PC-9 (cell line): ENCODE measurements at regions not wholly inside any gene's neighbourhood (a gene's known extent, or its start where the extent isn't known, plus 50 kb on each side); places are given as distances from the start of the nearest gene placed in this dataset.

Experiments
- EZH2 ChIP-seq: fragments of 200-600 bp; sonication (generic); IDR thresholded peaks from 2 replicates; pipeline ENCODE4 v1.8.0; 2017; ENCODE audit warnings: antibody characterized with exemption, low read depth
- TF ChIP-seq, protein P1 (sequence below): fragments of 200-600 bp; sonication (generic); conservative IDR thresholded peaks from 2 replicates; pipeline ENCODE4 v1.6.1; 2017; ENCODE audit warnings: mixed run types, antibody characterized with exemption, mild to moderate bottlenecking, moderate library complexity

DNA sequence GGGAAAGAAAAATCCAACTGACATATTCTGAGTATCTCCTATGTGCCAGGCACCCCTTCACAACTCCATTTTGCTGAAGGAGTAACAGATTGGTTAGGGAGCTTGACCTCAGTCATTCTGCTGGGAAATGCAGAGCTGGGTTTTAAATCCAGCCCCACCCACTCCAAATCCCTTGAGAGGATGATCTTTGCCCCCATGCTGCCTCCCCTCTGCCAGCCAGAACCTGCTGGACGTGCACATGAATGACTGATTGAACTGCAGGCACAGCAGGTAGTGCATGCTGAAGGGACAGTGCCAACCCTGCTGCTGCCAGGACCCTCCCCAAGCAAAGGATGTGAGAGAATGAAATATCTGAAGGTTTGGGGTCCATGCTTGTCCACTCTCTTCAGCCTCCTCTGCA lies 340.9 kb downstream of the BUD13 start:
- TF ChIP-seq, protein P1, sequence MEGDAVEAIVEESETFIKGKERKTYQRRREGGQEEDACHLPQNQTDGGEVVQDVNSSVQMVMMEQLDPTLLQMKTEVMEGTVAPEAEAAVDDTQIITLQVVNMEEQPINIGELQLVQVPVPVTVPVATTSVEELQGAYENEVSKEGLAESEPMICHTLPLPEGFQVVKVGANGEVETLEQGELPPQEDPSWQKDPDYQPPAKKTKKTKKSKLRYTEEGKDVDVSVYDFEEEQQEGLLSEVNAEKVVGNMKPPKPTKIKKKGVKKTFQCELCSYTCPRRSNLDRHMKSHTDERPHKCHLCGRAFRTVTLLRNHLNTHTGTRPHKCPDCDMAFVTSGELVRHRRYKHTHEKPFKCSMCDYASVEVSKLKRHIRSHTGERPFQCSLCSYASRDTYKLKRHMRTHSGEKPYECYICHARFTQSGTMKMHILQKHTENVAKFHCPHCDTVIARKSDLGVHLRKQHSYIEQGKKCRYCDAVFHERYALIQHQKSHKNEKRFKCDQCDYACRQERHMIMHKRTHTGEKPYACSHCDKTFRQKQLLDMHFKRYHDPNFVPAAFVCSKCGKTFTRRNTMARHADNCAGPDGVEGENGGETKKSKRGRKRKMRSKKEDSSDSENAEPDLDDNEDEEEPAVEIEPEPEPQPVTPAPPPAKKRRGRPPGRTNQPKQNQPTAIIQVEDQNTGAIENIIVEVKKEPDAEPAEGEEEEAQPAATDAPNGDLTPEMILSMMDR = no peak
- no peak for TF ChIP-seq EZH2
